NCI-H146 treated with DMSO at 0.1 percent for 48 hours (cell line): ENCODE measurements at regions not wholly inside any gene's neighbourhood (a gene's known extent, or its start where the extent isn't known, plus 50 kb on each side); places are given as distances from the start of the nearest gene placed in this dataset.
"Not testable (repeated sequence)": the region's sequence is repeated elsewhere in the genome, so short reads cannot be mapped to it uniquely, and the experiment has no call there.

Experiments
- DNase-seq: peaks from one replicate; lab custom pipeline; 2025; ENCODE audit not compliant: unreplicated experiment; lab: John Stamatoyannopoulos, UW

GRCh38 chr2:71959494-71959893 lies 188.2 kb downstream of the CYP26B1 start:
- no peak for DNase-seq

- not testable (repeated sequence) for DNase-seq
These were observed 189.2 kb downstream of the CYP26B1 start for GRCh38 chr2:71958426-71958825.

- no peak for DNase-seq
These were observed 195.0 kb downstream of the CYP26B1 start for GRCh38 chr2:71952572-71953188.

- no peak for DNase-seq
These were observed 195.8 kb downstream of the CYP26B1 start for GRCh38 chr2:71951718-71952404.

- no peak for DNase-seq
These were observed 196.6 kb downstream of the CYP26B1 start for GRCh38 chr2:71951083-71951468.

GRCh38 chr2:71950256-71951082 lies 197.2 kb downstream of the CYP26B1 start:
- no peak for DNase-seq

GRCh38 chr2:71949537-71949798 lies 198.2 kb downstream of the CYP26B1 start:
- no peak for DNase-seq

- DNase-seq, result no peak
These were observed 198.7 kb downstream of the CYP26B1 start for GRCh38 chr2:71948781-71949536.

- no peak for DNase-seq
These were observed 199.9 kb downstream of the CYP26B1 start for GRCh38 chr2:71947809-71948208.

- DNase-seq, result no peak
These were observed 202.1 kb downstream of the CYP26B1 start for GRCh38 chr2:71945603-71945959.

GRCh38 chr2:71944806-71945602 lies 202.7 kb downstream of the CYP26B1 start:
- no peak for DNase-seq

- DNase-seq, result no peak
These were observed 203.5 kb downstream of the CYP26B1 start for GRCh38 chr2:71944183-71944550.

- DNase-seq, result no peak
These were observed 204.2 kb downstream of the CYP26B1 start for GRCh38 chr2:71943238-71944182.

- no peak for DNase-seq
These were observed 205.7 kb downstream of the CYP26B1 start for GRCh38 chr2:71941726-71942525.

- peak; percentile 48 for DNase-seq
These were observed 207.0 kb downstream of the CYP26B1 start for GRCh38 chr2:71940695-71941094.

- DNase-seq, result no peak
These were observed 207.8 kb downstream of the CYP26B1 start for GRCh38 chr2:71939588-71940535.

- no peak for DNase-seq
These were observed 208.7 kb downstream of the CYP26B1 start for GRCh38 chr2:71938659-71939587.
